ENCODE measurements at regions not wholly inside any gene's neighbourhood (a gene's known extent, or its start where the extent isn't known, plus 50 kb on each side); places are given as distances from the start of the nearest gene placed in this dataset.

- no peak overlapping the region for H3K4me3 Mint-ChIP-seq
- intact Hi-C loops (cut with micrococcal nuclease), result no loop called here
- ChIA-PET CTCF (no interaction called here), POLR2A (no interaction called here)
- H3K27ac Mint-ChIP-seq, result no peak overlapping the region
- no peaks in the 10 kb centered on the region for H3K4me1 Mint-ChIP-seq (ENCODE audit: low read depth)
- H3K9me3 Mint-ChIP-seq, result peaks cover 3% of the 10 kb centered on the region
- no peak for TF ChIP-seq CTCF (IDR thresholded peaks at IDR 0.05)
- ATAC-seq (no peak), DNase-seq (no peak)
- H3K27me3 Mint-ChIP-seq, result no peaks in the 10 kb centered on the region
- H3K36me3 Mint-ChIP-seq (ENCODE audit: low read depth), result no peaks in the 10 kb centered on the region
Measured at GRCh38 chr13:70330697-70331361, 222.6 kb upstream of the KLHL1 start.

GRCh38 chr13:70324519-70324918 is 216.3 kb upstream of the KLHL1 start:
- Mint-ChIP-seq H3K4me1 (ENCODE audit: low read depth) (no peaks in the 10 kb centered on the region), H3K9me3 (peaks cover 4% of the 10 kb centered on the region), H3K36me3 (ENCODE audit: low read depth) (no peaks in the 10 kb centered on the region), H3K27ac (no peak overlapping the region), H3K4me3 (no peak overlapping the region), H3K27me3 (no peaks in the 10 kb centered on the region)
- no peak for TF ChIP-seq CTCF (IDR thresholded peaks at IDR 0.05)
- ATAC-seq (no peak), DNase-seq (no peak)
- intact Hi-C loops (cut with micrococcal nuclease), result no loop called here
- ChIA-PET CTCF (no interaction called here), POLR2A (no interaction called here)

GRCh38 chr13:70311191-70311590 is 202.9 kb upstream of the KLHL1 start:
- ChIA-PET CTCF (interaction anchor here (1.0 kb wide), 1 partner anchor 55 kb away, joined by 3 read pairs; no protein-coding TSS in a partner anchor), POLR2A (no interaction called here)
- no peaks in the 10 kb centered on the region for H3K4me1 Mint-ChIP-seq (ENCODE audit: low read depth)
- H3K36me3 Mint-ChIP-seq (ENCODE audit: low read depth), result no peaks in the 10 kb centered on the region
- DNase-seq, result no peak
- no peak overlapping the region for H3K4me3 Mint-ChIP-seq
- no peak overlapping the region for H3K27ac Mint-ChIP-seq
- H3K27me3 Mint-ChIP-seq, result no peaks in the 10 kb centered on the region
- intact Hi-C loops (cut with micrococcal nuclease), result no loop called here
- ATAC-seq, result no peak
- H3K9me3 Mint-ChIP-seq, result no peaks in the 10 kb centered on the region
- no peak for TF ChIP-seq CTCF (IDR thresholded peaks at IDR 0.05)

GRCh38 chr13:70310396-70311119 is 202.3 kb upstream of the KLHL1 start:
- TF ChIP-seq CTCF (IDR thresholded peaks at IDR 0.05), result no peak
- CTCF ChIA-PET, result interaction anchor here (0.7 to 1.0 kb wide), 2 partner anchors 54 to 128 kb away, joined by 3 read pairs; no protein-coding TSS in a partner anchor
- ATAC-seq (no peak), DNase-seq (no peak)
- POLR2A ChIA-PET, result no interaction called here
- H3K27ac Mint-ChIP-seq, result no peak overlapping the region
- no peaks in the 10 kb centered on the region for H3K27me3 Mint-ChIP-seq
- no peaks in the 10 kb centered on the region for H3K36me3 Mint-ChIP-seq (ENCODE audit: low read depth)
- no peaks in the 10 kb centered on the region for H3K4me1 Mint-ChIP-seq (ENCODE audit: low read depth)
- H3K9me3 Mint-ChIP-seq, result no peaks in the 10 kb centered on the region
- intact Hi-C loops (cut with micrococcal nuclease), result no loop called here
- no peak overlapping the region for H3K4me3 Mint-ChIP-seq

GRCh38 chr13:70297189-70297616 is 189.0 kb upstream of the KLHL1 start:
- no peak overlapping the region for H3K4me3 Mint-ChIP-seq
- ChIA-PET CTCF (no interaction called here), POLR2A (no interaction called here)
- H3K4me1 Mint-ChIP-seq (ENCODE audit: low read depth), result no peaks in the 10 kb centered on the region
- TF ChIP-seq CTCF (IDR thresholded peaks at IDR 0.05), result no peak
- no peaks in the 10 kb centered on the region for H3K27me3 Mint-ChIP-seq
- intact Hi-C loops (cut with micrococcal nuclease), result no loop called here
- ATAC-seq, result no peak
- peaks cover 11% of the 10 kb centered on the region for H3K9me3 Mint-ChIP-seq
- DNase-seq, result no peak
- no peaks in the 10 kb centered on the region for H3K36me3 Mint-ChIP-seq (ENCODE audit: low read depth)
- no peak overlapping the region for H3K27ac Mint-ChIP-seq

Data from activated CD8-positive, alpha-beta T cell treated with anti-CD3 and anti-CD28 coated beads for 36 hours (primary cell).